K562 (cell line): ENCODE measurements at regions not wholly inside any gene's neighbourhood (a gene's known extent, or its start where the extent isn't known, plus 50 kb on each side); places are given as distances from the start of the nearest gene placed in this dataset.

Source experiments
- ATAC-seq: fragments of 200-7000 bp; cut with Tn5 transposase; 3 replicates; pipeline ENCODE4 v1.9.1; 2020; ENCODE audit warnings: moderate library complexity
- BruUV-seq: library from RNA; stranded (reverse); fragments of 400-500 nt; replicated peaks from 2 replicates; lab custom pipeline; 2021; lab: Mats Ljungman, UMichigan
- CTCF ChIA-PET: fragments of 300-600 bp; formaldehyde crosslinking; extraction: SDS; loops from one replicate; lab custom pipeline; 2021; ENCODE audit warnings: low intra/inter-chr PET ratio; lab: Yijun Ruan, JAX
- POLR2A ChIA-PET: fragments of 300-600, 350-650 bp; sonication (Branson Sonifier 250); formaldehyde crosslinking; extraction: SDS; loops from one replicate; lab custom pipeline; 2021; ENCODE audit warnings: antibody characterized with exemption, inconsistent platforms; lab: Yijun Ruan, JAX
- DNase-seq, 4 experiments: peaks; one replicate each; pipeline versions ENCODE4 v3.0.0 to v3.0.0-alpha.2; 2011 to 2018; ENCODE audit warnings: low spot score in 3 of 4, mixed read lengths in 3 of 4; ENCODE audit errors: extremely low read depth in 1 of 4
- FAIRE-seq: peaks from 2 replicates; lab custom pipeline; 2011; peaks lifted over from hg19 to GRCh38; lab: Jason Lieb, UNC
- H2AFZ ChIP-seq: 2 replicates; pipeline ENCODE4 v1.6.0; 2011; ENCODE audit warnings: low read depth, low read length, control low read depth, inconsistent platforms
- H3K27ac ChIP-seq: fragments of 200-600 bp; 3 replicates; pipeline ENCODE4 v1.8.0; 2011; ENCODE audit warnings: low read depth, mild to moderate bottlenecking, control low read depth, inconsistent platforms, low read length, moderate library complexity, mixed read lengths; ENCODE audit errors: extremely low read depth
- H3K27me3 ChIP-seq, 2 experiments: fragments of 300-600 bp in 1 of 2; 2 replicates in 1 of 2; 3 replicates in 1 of 2; pipeline versions ENCODE4 v1.6.0 to v1.8.0; 2011; ENCODE audit warnings: inconsistent platforms in 2 of 2, low read length in 2 of 2, mild to moderate bottlenecking in 1 of 2, mixed read lengths in 1 of 2, moderate library complexity in 1 of 2; ENCODE audit not compliant: control insufficient read depth in 2 of 2, insufficient read depth in 2 of 2
- H3K36me3 ChIP-seq: fragments of 300-600 bp; 3 replicates; pipeline ENCODE4 v1.8.0; 2011; ENCODE audit warnings: mild to moderate bottlenecking, low read length, inconsistent platforms; ENCODE audit not compliant: control insufficient read depth, insufficient read depth
- H3K4me1 ChIP-seq, 2 experiments: fragments of 200-600 bp in 1 of 2; replicated peaks in 1 of 2; 2 replicates in 1 of 2; 3 replicates in 1 of 2; pipeline versions ENCODE4 v1.5.1 to v1.8.0; 2011; ENCODE audit warnings: inconsistent platforms in 2 of 2, low read length in 2 of 2, mild to moderate bottlenecking in 1 of 2, mixed read lengths in 1 of 2, moderate library complexity in 1 of 2; ENCODE audit not compliant: control insufficient read depth in 2 of 2, insufficient read depth in 2 of 2
- H3K4me2 ChIP-seq: 2 replicates; pipeline ENCODE4 v1.6.1; 2011; ENCODE audit warnings: low read length, control low read depth, inconsistent platforms, mixed read lengths; ENCODE audit not compliant: insufficient read depth
- H3K4me3 ChIP-seq: fragments of 200-600 bp; sonication (generic), shearing (Covaris generic); 2 replicates; pipeline ENCODE4 v1.5.1; 2016; ENCODE audit warnings: control low read depth, inconsistent platforms
- H3K79me2 ChIP-seq: fragments of 200-600 bp; 3 replicates; pipeline ENCODE4 v1.8.0; 2011; ENCODE audit warnings: low read length, inconsistent platforms; ENCODE audit not compliant: control insufficient read depth, insufficient read depth
- H3K9ac ChIP-seq, 2 experiments: 2 replicates each; pipeline versions ENCODE4 v1.6.0 to v1.6.1; 2011; ENCODE audit warnings: low read depth in 2 of 2, low read length in 2 of 2, control low read depth in 1 of 2, inconsistent platforms in 1 of 2, mild to moderate bottlenecking in 1 of 2, mixed read lengths in 1 of 2; ENCODE audit not compliant: insufficient read depth in 1 of 2
- H3K9me1 ChIP-seq: one replicate; pipeline ENCODE4 v1.6.0; 2011; ENCODE audit warnings: inconsistent platforms, mild to moderate bottlenecking, low read length, moderate library complexity; ENCODE audit not compliant: control insufficient read depth, insufficient read depth
- H3K9me3 ChIP-seq: replicated peaks from 2 replicates; pipeline ENCODE4 v1.5.1; 2011; ENCODE audit warnings: low read depth, low read length, inconsistent platforms; ENCODE audit not compliant: control insufficient read depth, insufficient read depth
- H4K20me1 ChIP-seq: replicated peaks from 2 replicates; pipeline ENCODE4 v1.6.1; 2011; ENCODE audit warnings: low read length, inconsistent platforms, mixed read lengths; ENCODE audit not compliant: control insufficient read depth, insufficient read depth
- FOXM1 ChIP-seq, 2 experiments: fragments of 450-650 bp in 1 of 2; sonication (generic) in 1 of 2; formaldehyde crosslinking in 1 of 2; IDR thresholded peaks; 2 replicates each; pipeline versions ENCODE4 v1.6.1 to v1.9.0; 2017 to 2022; ENCODE audit warnings: low read depth in 2 of 2, mild to moderate bottlenecking in 2 of 2, missing genetic modification reagents in 1 of 2, moderate library complexity in 1 of 2
- KHSRP ChIP-seq: fragments of 450-650 bp; IDR thresholded peaks from 2 replicates; pipeline ENCODE4 v1.6.1; 2017
- KLF1 ChIP-seq: fragments of 450-650 bp; IDR thresholded peaks from 2 replicates; pipeline ENCODE4 v1.6.1; 2016; ENCODE audit warnings: missing genetic modification characterization, missing compliant biosample characterization
- RB1 ChIP-seq: fragments of 450-650 bp; IDR thresholded peaks from 2 replicates; pipeline ENCODE4 v1.6.1; 2017; ENCODE audit warnings: low read depth, mild to moderate bottlenecking
- SOX6 ChIP-seq: fragments of 450-650 bp; IDR thresholded peaks from 2 replicates; pipeline ENCODE4 v1.6.1; 2014; ENCODE audit warnings: mild to moderate bottlenecking
- ZBTB34 ChIP-seq: fragments of 250-450 bp; sonication (Bioruptor Pico); IDR thresholded peaks from 2 replicates; pipeline ENCODE4 v1.8.0; 2021; ENCODE audit warnings: mild to moderate bottlenecking, moderate library complexity
- ZNF77 ChIP-seq: fragments of 250-450 bp; sonication (Bioruptor Pico); IDR thresholded peaks from 2 replicates; pipeline ENCODE4 v1.5.0; 2020
- WGBS: fragments of 100-300 bp; shearing (Covaris generic); methylation state at CpG from one replicate; pipeline ENCODE4 v1.1.6; 2016; ENCODE audit warnings: low coverage, mixed read lengths; ENCODE audit not compliant: insufficient coverage; ENCODE audit errors: missing lambda C conversion rate; 5-methylcytosine and 5-hydroxymethylcytosine counted together
- in situ Hi-C: fragments of 300-500 bp; cut with MboI; formaldehyde crosslinking; loops from 4 replicates; pipeline ENCODE4 v1.15.0; 2018; ENCODE audit warnings: inconsistent platforms, mixed read lengths
- intact Hi-C: fragments of 100-400 bp; cut with micrococcal nuclease; formaldehyde crosslinking; loops from 2 replicates; pipeline ENCODE4 v1.14.2; 2022
- TF ChIP-seq, protein P1 (sequence below): fragments of 450-650 bp; IDR thresholded peaks from 2 replicates; pipeline ENCODE4 v1.7.0; 2016; ENCODE audit warnings: borderline replicate concordance
- TF ChIP-seq, protein P2 (sequence below): fragments of 250-450 bp; sonication (Bioruptor Pico); IDR thresholded peaks from 2 replicates; pipeline ENCODE4 v1.8.0; 2022; ENCODE audit warnings: inconsistent platforms

GRCh38 chr17:13784434-13785095, 182.8 kb upstream of the HS3ST3A1 start (continued):
- TF ChIP-seq, protein P1, sequence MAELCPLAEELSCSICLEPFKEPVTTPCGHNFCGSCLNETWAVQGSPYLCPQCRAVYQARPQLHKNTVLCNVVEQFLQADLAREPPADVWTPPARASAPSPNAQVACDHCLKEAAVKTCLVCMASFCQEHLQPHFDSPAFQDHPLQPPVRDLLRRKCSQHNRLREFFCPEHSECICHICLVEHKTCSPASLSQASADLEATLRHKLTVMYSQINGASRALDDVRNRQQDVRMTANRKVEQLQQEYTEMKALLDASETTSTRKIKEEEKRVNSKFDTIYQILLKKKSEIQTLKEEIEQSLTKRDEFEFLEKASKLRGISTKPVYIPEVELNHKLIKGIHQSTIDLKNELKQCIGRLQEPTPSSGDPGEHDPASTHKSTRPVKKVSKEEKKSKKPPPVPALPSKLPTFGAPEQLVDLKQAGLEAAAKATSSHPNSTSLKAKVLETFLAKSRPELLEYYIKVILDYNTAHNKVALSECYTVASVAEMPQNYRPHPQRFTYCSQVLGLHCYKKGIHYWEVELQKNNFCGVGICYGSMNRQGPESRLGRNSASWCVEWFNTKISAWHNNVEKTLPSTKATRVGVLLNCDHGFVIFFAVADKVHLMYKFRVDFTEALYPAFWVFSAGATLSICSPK: no peak
- TF ChIP-seq ZNF77 (no peak), RB1 (no peak), FOXM1 (IDR thresholded peaks at IDR 0.05; ENCODE audit: low read depth) (no peak), FOXM1 (CRISPR knock-in tag; IDR thresholded peaks at IDR 0.05; ENCODE audit: low read depth) (no peak)
- TF ChIP-seq, all 486 proteins: peak for 0

- Histone ChIP-seq H3K4me3 (no peak overlapping the region), H3K27ac (no peak overlapping the region), H3K27me3 (no peaks in the 10 kb centered on the region), H3K9ac (no peak overlapping the region), H3K9me1 (no peaks in the 10 kb centered on the region), H3K79me2 (no peaks in the 10 kb centered on the region), H4K20me1 (no peaks in the 10 kb centered on the region), H3K9me3 (no peaks in the 10 kb centered on the region), H3K4me1 (no peaks in the 10 kb centered on the region), H3K36me3 (no peaks in the 10 kb centered on the region), H3K4me2 (no peak overlapping the region), H2AFZ (no peak overlapping the region)
- CTCF ChIA-PET: no interaction called here
- no TSS peak for BruUV-seq
- FAIRE-seq (no peak), ATAC-seq (no peak), DNase-seq (no peak)
- intact Hi-C loops: no loop called here
- POLR2A ChIA-PET: no interaction called here
- 0% methylated on average over 9 of the region's 9 CpGs for WGBS
- TF ChIP-seq SOX6 (no peak), KHSRP (no peak), ZBTB34 (CRISPR knock-in tag) (no peak), KLF1 (tag) (no peak)
- TF ChIP-seq, protein P2, sequence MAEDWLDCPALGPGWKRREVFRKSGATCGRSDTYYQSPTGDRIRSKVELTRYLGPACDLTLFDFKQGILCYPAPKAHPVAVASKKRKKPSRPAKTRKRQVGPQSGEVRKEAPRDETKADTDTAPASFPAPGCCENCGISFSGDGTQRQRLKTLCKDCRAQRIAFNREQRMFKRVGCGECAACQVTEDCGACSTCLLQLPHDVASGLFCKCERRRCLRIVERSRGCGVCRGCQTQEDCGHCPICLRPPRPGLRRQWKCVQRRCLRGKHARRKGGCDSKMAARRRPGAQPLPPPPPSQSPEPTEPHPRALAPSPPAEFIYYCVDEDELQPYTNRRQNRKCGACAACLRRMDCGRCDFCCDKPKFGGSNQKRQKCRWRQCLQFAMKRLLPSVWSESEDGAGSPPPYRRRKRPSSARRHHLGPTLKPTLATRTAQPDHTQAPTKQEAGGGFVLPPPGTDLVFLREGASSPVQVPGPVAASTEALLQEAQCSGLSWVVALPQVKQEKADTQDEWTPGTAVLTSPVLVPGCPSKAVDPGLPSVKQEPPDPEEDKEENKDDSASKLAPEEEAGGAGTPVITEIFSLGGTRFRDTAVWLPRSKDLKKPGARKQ (CRISPR knock-in tag): no peak
- in situ Hi-C loops: no loop called here
Measured at GRCh38 chr17:13785981-13786598, 184.4 kb upstream of the HS3ST3A1 start.
